GM18868 (cell line): ENCODE measurements at regions not wholly inside any gene's neighbourhood (a gene's known extent, or its start where the extent isn't known, plus 50 kb on each side); places are given as distances from the start of the nearest gene placed in this dataset.

Experiments
- ATAC-seq: cut with Tn5 transposase; IDR thresholded peaks from one replicate; pipeline ENCODE4 v1.9.1; 2021; ENCODE audit warnings: mild to moderate bottlenecking, moderate library complexity; ENCODE audit not compliant: unreplicated experiment

- no peak for ATAC-seq
Observed at GRCh38 chr5:105565531-105565930, 2002.9 kb upstream of the NUDT12 start.

- ATAC-seq, result no peak
Observed at GRCh38 chr5:105563842-105564241, 2001.3 kb upstream of the NUDT12 start.

GRCh38 chr5:105554568-105555169, 1992.1 kb upstream of the NUDT12 start:
- ATAC-seq, result no peak

DNA sequence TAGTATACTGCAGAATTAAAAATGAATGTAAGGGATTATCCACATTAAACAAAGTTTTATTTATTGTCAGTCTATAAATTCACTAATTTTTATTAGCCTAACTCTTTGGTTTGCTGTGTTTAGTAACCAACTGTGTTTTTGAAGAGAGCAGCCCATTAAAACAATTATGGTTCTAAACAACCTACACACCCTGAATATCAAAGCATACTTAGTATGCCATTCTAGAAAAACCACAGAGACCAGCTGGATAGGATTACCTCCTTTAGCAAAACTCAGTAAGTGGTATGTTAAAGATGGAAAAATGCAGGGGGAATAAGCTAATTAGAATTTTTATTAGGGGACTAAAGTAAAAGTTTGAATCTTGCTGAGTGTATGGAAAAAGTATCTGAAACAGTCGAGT, 1981.7 kb upstream of the NUDT12 start:
- no peak for ATAC-seq

GRCh38 chr5:105536675-105537074, 1974.1 kb upstream of the NUDT12 start:
- no peak for ATAC-seq

- ATAC-seq, result no peak
Observed at GRCh38 chr5:105530716-105531261, 1968.2 kb upstream of the NUDT12 start.

- ATAC-seq, result no peak
Observed at GRCh38 chr5:105529851-105530250, 1967.3 kb upstream of the NUDT12 start.

- ATAC-seq, result no peak
Observed at GRCh38 chr5:105508519-105508918, 1945.9 kb upstream of the NUDT12 start.

DNA sequence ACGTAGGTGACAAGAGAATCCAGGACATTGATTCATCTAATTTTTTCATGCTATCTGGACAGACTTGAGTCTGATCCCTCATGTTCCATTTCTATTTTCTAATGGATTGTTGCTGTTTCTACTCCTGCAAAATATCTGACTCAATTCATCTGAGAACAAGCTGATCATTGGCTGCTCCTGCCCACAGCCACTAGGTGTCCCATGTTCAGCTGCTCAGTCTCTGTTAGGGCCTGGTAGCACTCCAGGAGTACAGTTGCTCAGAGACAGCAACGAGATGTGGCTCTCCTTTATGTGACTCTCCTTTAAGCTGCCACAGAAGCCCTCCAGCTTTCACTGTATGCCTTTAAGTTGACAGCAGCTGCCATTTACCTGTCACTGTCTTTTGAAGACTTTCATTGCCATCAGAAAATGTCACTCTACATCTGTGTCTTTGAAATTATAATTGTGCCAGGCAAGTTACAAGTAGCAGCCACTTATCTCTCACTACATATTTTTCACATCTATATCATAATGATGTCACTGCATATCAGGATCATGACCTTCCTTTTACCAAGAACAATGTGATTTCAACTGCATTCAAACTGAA, 1944.2 kb upstream of the NUDT12 start:
- peak; percentile 79 for ATAC-seq

DNA sequence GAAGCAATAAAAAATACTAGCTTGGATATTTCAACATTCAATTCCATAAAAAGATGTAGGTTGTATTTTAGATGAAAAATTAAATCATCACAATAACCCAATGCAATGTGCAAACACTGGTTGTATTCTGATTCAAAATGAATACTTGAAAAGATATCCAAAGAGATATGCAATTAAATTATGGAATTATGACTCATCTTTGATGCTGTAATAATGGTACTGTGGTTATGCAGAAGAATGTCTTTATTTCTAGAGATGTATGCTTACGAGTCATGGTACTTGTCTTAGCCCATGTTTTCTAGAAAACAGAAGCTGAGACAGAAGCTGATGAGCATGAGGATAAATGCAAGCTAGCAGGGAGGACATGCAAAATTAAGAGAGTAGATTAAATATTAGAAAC, 1941.4 kb upstream of the NUDT12 start:
- no peak for ATAC-seq

- ATAC-seq, result no peak
Observed at GRCh38 chr5:105501315-105501714, 1938.7 kb upstream of the NUDT12 start.

GRCh38 chr5:105475401-105475800, 1912.8 kb upstream of the NUDT12 start:
- ATAC-seq, result no peak

DNA sequence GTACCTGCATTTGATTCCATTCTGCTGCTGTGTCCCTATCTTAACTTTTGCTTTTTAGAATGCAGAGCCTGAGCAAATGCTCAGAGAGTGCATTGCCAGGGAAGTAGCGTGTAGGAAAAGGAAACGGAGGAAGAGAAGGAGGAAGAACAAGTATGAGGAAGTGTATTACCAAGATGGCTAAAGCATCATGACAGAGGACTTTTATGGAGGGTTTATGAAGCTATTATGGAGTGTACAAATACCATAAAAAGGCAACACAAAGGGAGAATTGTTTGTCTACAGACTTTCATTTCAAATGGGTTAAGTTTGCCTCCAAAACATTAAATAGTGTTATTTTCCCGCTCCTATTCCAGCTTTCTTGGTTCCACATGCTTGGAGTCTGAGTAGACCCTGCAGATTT, 1899.8 kb upstream of the NUDT12 start:
- ATAC-seq, result no peak

- no peak for ATAC-seq
Observed at GRCh38 chr5:105460721-105461120, 1898.1 kb upstream of the NUDT12 start.

DNA sequence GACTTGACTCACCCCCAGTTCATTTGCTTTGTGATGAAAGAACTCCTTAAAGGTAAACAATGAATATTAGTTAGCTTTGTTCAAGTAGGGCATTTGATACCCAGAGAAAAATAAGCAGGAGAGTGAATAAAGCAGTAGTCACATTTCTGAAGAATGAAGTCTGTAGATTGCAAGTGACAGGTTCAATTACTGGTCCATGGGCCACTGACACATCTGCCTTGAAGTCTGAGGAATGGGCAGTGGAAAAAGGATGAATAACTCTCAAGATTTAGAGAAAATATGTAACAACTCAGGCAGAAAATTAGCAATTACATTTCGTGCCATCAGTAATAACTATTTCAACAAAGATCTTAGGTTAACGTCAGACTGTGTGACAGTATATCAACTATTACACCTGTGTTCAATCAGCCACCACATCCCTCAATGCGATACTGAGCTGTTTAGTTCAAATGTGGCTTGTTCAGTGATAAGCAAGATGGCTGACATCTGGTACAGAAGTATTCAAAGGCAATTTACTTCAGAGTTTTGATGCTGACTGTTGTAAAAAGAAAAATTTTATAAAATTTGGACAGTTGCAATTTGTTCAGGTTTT, 1890.7 kb upstream of the NUDT12 start:
- ATAC-seq, result no peak

DNA sequence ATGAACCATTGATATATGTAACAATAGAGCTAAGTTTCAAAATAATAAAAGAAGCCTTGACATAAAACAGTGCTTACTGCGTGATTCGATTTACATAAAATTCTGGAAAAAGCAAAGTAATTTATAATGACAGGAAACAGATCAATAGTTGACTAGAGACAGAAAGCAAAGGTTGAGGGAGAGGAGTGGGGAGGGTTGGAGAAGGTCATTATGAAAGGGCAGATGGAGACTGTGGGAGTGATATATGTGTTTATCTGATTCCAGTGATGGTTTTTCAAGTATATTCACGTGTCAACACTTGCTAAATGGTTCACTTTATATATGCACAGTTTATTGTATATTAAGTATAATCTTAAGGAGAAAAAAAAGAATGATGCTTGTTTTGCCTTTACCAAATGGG, 1885.7 kb upstream of the NUDT12 start:
- no peak for ATAC-seq

DNA sequence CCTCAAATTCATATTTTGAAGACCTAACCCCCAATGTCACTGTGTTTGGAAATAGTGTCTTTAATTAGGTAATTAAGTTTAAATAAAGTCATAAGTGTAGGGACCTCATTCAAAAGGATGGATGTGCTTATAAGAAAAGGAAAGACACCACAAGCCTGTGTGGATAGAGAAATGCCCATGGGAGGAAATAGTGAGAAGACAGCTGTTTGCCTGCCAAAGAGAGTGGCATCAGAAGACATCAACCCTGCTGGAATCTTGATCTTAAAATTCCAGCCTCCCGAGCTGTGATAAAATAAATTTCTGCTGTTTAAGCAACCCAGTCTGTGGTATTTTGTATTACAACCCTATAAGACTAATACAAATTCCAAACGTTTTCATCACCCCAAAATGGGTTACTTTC, 1867.9 kb upstream of the NUDT12 start:
- no peak for ATAC-seq

- ATAC-seq, result no peak
Observed at GRCh38 chr5:105428451-105429380, 1866.1 kb upstream of the NUDT12 start.

DNA sequence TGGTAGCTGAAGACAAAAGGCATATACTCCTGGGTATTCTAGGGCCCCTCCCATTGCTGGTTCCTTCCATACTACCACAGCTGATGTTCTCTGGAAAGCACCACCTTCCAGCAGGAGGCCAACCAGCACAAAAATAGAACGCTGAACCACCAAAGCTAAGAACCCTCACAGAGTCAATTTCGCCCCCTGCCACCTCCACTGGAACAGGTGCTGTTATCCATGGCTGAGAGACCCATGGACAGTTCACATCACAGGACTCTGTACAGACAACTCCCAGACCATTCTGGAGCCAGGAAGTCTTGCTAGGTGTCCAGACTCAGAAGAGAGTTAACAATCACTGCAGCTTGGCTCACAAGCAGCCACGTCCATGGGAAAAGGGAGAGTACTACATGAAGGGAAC, 1851.5 kb upstream of the NUDT12 start:
- no peak for ATAC-seq

- no peak for ATAC-seq
Observed at GRCh38 chr5:105413406-105413990, 1850.9 kb upstream of the NUDT12 start.

DNA sequence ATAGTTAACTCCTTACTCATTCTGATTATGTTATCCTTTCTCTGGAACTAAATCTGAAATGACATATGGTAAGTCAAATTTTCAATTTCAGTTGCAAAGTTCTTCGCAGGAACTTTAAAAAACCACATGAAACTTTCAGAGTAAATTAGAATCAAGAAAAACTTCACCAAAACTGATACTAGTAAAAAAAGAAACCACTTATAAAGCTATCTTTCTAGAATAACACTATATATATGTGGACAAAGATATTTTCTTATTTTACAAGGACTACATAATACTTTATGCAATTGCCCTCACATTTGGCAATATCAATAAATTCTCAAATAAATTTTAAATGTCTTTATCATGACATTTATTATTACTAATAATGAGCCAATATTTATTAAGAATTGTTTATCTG, 1847.1 kb upstream of the NUDT12 start:
- ATAC-seq, result no peak
